ENCODE measurements at regions not wholly inside any gene's neighbourhood (a gene's known extent, or its start where the extent isn't known, plus 50 kb on each side); places are given as distances from the start of the nearest gene placed in this dataset.

DNA sequence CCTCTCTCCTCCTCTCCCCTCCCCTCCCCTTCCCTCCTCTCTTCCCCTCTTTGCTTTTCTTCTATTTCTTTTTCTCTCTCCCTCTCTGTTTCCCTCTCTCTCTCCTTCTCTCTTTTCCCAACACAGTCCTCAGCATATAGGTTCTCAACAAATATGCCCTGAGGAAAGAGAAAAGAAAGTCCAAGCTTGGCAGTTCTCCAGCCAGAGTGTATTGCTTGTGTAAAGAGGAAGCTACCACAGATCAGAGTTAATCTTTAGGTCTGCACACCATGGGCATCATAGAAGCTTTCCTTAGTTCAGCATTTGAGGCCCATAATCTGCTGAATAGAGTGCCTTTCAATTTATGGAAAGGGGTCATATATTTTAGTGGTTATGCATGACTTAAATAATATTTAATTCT is 382.8 kb upstream of the WWC1 start:
- TF ChIP-seq, protein P1, sequence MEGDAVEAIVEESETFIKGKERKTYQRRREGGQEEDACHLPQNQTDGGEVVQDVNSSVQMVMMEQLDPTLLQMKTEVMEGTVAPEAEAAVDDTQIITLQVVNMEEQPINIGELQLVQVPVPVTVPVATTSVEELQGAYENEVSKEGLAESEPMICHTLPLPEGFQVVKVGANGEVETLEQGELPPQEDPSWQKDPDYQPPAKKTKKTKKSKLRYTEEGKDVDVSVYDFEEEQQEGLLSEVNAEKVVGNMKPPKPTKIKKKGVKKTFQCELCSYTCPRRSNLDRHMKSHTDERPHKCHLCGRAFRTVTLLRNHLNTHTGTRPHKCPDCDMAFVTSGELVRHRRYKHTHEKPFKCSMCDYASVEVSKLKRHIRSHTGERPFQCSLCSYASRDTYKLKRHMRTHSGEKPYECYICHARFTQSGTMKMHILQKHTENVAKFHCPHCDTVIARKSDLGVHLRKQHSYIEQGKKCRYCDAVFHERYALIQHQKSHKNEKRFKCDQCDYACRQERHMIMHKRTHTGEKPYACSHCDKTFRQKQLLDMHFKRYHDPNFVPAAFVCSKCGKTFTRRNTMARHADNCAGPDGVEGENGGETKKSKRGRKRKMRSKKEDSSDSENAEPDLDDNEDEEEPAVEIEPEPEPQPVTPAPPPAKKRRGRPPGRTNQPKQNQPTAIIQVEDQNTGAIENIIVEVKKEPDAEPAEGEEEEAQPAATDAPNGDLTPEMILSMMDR (conservative IDR thresholded peaks at IDR 0.05; ENCODE audit: low read depth, low read length), result no peak
- H3K4me3 ChIP-seq (ENCODE audit: low read length), result no peak overlapping the region
- DNase-seq (ENCODE audit: low read depth), result no peak

DNA sequence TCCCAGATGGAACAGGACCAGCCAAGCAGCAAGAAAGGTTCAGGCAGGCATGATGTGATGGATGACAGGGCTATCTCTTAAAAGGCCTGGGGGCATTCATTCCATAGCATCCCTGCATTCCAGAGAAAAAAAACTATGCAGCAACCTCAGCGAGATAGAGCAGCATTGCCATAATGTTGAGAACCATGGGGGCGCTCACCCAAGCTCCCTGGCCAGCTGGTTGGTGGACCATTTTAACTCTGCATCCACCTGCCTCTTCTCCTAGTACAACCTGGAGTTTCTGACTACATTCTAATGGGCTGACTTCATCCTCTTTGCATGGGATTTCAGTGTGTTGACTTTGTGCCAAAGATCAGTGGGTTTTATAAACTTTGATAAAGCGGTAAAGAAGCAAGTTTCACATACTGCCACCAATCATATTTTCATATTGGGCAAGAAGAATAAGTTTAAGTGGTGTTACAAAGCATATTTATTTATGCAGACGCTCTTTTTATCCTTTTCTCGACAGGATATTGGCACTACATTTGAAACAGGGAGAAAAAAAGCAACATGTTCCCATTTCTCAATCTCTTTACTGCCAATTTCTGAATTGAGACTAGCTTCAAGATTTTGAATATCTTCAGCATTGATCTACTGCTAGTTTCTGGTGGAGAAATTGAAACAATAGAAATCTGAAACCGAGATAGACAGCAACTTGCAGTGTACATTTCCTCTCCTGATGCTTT is 378.3 kb upstream of the WWC1 start:
- TF ChIP-seq, protein P1 (conservative IDR thresholded peaks at IDR 0.05; ENCODE audit: low read depth, low read length), result no peak
- H3K4me3 ChIP-seq (ENCODE audit: low read length), result no peak overlapping the region
- no peak for DNase-seq (ENCODE audit: low read depth)

DNA sequence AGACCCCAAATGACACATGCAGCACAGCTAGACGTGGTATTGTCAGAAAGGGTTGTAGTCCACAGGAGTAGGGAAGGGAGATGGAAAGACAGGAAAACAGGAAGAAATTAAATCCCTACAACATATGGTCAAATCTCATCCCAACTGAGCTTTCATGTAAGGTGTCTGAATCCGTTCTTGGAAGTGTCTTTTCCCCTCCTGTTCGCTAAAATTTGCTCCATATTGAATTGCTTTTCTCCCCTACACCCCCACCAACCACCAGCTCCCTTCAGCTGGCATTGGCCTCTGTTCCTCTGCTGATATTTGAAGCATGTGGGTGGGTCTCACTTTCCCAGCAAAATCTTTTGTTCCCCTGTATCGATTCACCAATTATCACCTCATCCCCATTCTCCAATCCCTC is 376.2 kb upstream of the WWC1 start:
- H3K4me3 ChIP-seq (ENCODE audit: low read length), result no peak overlapping the region
- DNase-seq (ENCODE audit: low read depth), result no peak
- TF ChIP-seq, protein P1 (conservative IDR thresholded peaks at IDR 0.05; ENCODE audit: low read depth, low read length), result no peak

GRCh38 chr5:167916261-167916691 is 375.2 kb upstream of the WWC1 start:
- no peak for DNase-seq (ENCODE audit: low read depth)
- H3K4me3 ChIP-seq (ENCODE audit: low read length), result no peak overlapping the region
- TF ChIP-seq, protein P1 (conservative IDR thresholded peaks at IDR 0.05; ENCODE audit: low read depth, low read length), result no peak

- no peak overlapping the region for H3K4me3 ChIP-seq (ENCODE audit: low read length)
- TF ChIP-seq, protein P1 (conservative IDR thresholded peaks at IDR 0.05; ENCODE audit: low read depth, low read length), result no peak
- no peak for DNase-seq (ENCODE audit: low read depth)
Observed at GRCh38 chr5:167916706-167917105, 374.7 kb upstream of the WWC1 start.

GRCh38 chr5:167918184-167918812 is 373.1 kb upstream of the WWC1 start:
- DNase-seq (ENCODE audit: low read depth), result no peak
- TF ChIP-seq, protein P1 (conservative IDR thresholded peaks at IDR 0.05; ENCODE audit: low read depth, low read length), result no peak
- H3K4me3 ChIP-seq (ENCODE audit: low read length), result no peak overlapping the region
